GM20431 (cell line): ENCODE measurements at regions not wholly inside any gene's neighbourhood (a gene's known extent, or its start where the extent isn't known, plus 50 kb on each side); places are given as distances from the start of the nearest gene placed in this dataset.
"Not testable (repeated sequence)": the region's sequence is repeated elsewhere in the genome, so short reads cannot be mapped to it uniquely, and the experiment has no call there.

Experiments used
- in situ Hi-C: fragments of 300-500 bp; cut with MseI, MboI; formaldehyde crosslinking; loops from one replicate; pipeline ENCODE4 v1.15.0; 2020; ENCODE audit warnings: low sequenced_read_pairs; ENCODE audit not compliant: unreplicated experiment

- in situ Hi-C loops = no loop called here
These were observed 208.0 kb downstream of the ZNF365 start for GRCh38 chr10:62582101-62582705.

DNA sequence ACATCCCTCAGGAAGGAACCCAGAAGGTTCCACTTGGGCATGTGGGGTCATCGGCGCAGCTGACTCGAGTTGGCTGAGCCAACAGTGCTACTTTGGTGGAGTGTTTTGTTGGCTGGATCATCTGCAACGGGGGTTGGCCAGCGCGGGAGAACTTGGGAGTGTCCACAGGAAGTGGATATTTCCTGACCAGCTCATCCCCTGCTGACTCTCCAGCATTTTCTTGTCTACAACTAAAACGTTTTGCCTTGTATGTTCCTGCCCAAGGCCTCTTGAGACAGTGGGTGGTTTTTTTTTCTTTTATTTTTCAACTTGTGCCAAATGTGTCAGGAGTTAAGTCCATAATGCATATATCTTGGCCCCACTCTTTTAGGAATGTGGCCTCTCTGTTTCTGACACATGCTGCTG, 208.6 kb downstream of the ZNF365 start:
- in situ Hi-C loops = no loop called here

DNA sequence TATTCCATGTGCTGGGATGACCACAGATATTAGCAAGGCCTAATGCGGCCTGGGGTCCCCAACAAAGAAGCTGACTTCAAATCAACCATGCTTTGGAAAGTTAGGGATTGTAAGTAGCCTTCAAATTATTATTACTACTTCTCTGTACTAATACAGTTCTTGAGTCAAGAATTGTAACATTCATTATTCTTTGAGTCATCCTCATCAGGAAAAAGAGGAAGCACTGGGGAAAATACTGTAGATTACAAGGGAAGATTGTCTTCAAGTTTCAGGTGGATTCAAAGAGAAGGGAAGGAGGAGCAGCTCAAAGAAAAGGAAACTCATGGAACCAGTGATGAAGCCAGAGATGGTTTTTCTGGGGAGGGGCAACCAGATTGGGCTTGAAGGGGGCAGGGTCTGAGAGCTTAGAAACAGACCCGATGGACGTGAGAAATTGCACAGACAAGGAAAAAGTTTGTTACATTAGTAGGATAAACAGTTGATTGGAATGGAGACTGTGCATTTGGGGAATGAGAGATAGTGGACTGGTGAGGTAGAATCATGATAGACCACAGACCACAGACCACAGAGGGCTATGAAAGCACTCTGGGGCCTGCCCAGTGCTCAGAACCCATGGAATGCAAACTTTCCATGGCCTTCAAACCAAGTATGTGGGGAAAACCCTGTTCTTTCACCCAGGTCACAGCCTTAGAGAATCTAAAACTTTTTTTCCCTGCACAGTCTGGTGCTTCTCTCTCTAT, 209.9 kb downstream of the ZNF365 start:
- in situ Hi-C loops = no loop called here

DNA sequence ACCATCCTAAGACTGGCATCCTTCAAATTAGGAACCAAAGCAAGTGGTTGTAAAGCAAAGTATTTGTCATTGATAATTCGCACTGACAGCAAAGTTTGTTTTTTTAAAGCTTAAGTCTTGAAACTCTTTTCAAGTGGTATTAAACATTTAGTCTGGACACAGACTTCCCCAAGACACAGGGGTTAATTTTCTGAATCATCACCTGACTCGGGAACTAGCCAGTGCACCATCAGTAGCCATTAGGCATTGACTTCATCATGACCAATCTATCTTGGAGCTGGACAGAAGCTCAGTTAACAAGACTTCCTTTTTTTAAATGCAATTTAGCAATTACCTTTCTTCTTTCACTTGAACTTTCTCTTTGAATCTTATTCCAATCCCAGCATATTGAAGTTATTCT, 210.6 kb downstream of the ZNF365 start:
- in situ Hi-C loops = no loop called here

GRCh38 chr10:62585211-62585775, 211.1 kb downstream of the ZNF365 start:
- in situ Hi-C loops = no loop called here

DNA sequence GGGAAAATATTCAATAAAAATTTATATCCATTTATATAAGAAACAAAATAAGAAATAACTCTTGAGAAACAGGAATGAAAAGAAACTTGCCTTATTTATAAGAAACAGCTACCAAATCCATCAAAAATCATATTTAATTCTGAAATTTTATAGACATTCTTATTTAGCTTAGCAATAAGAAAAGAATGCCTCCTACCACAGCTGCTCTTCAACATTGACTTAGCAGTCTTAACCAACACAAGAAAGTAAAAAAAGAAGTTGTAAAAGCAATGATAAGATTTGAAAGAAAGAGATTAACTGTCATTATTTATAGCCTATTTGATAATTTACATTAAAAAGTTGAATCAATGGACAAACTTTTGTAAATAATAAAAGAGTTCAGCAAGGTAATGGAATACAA, 212.8 kb downstream of the ZNF365 start:
- in situ Hi-C loops = no loop called here

DNA sequence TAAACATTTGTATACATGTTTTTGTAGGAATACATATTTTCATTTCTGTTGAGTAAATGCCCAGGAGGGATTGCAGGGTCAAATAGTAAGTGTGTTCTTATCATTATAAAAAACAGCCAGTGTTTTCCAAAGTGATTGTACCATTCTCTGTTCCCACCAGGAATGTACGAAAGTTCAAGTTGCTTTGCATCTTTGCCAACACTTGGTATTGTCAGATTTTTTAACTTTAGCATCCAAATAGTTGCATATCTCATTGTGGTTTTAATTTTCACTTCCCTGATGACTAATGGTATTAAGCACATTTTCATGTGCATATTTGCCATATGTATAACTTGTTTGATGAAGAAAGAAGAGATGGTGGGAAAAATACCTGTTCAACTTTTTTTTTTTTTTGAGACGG, 213.9 kb downstream of the ZNF365 start:
- in situ Hi-C loops = no loop called here

DNA sequence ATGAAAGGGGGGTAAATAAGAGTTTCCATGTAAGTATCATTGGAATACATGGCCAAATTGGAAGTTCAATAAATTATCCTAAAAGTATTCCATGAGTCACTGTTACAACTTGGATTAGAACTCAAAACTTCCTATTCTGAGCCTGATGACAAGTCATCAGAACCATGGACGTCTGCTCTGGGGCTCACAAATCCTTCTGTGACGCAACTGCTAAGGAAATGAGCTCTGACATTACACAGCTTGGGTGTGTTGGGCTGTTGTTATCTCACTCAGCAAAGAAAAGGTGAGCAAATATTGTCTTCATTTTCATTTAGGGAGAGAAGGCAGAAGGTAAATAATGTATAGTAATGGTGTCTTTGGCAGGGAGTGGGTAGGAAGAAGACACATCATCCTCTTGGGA, 214.8 kb upstream of the ADO start:
- in situ Hi-C loops = no loop called here

GRCh38 chr10:62590306-62590705, 214.2 kb upstream of the ADO start:
- in situ Hi-C loops = no loop called here

DNA sequence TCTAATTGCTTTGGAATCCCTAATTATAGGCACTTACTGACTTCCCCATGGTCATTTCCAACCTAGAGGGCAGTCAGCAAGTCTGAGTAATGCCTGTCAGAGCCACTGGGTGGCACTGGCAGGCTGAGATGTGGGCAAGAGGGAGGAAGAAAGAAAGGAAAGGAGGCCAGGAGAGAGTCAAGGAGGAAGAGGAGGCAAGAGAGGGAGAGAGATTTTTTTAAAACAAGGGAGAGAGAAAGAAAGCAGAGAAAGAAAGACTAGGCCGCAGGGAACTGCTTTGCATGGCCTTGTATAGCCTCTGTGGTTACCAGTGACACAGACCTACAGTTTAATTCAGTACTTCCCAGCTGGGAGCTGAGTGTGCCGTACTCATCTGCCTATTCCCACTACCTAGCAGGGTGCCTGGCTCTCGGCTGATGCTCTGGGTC, 210.4 kb upstream of the ADO start:
- in situ Hi-C loops = no loop called here

DNA sequence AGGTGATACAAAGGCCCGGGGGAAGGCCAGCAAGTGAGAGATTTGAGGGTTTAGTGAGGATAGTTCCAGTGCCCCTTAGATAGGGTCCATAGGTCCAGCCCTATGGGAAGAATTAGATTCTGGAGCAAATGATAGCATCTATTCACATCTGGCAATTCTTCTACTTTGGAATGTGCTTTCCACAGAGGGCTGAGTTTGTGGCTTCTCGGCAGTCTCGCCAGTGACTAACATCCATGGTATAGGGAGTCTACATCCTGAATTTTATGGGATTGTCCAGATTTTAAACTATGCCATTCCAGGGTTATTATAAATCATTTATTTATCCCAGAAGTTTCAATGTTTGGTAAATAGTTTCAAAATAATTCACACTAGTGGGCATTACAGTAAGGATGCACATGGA, 207.3 kb upstream of the ADO start:
- in situ Hi-C loops = no loop called here

GRCh38 chr10:62599161-62599560, 205.4 kb upstream of the ADO start:
- in situ Hi-C loops = no loop called here

- in situ Hi-C loops = not testable (repeated sequence)
These were observed 198.0 kb upstream of the ADO start for GRCh38 chr10:62606551-62606950.

- in situ Hi-C loops = not testable (repeated sequence)
These were observed 196.2 kb upstream of the ADO start for GRCh38 chr10:62608189-62608875.

- in situ Hi-C loops = loop anchor here (10.0 kb wide), 1 partner anchor 214 kb away; no protein-coding TSS in a partner anchor
These were observed 193.8 kb upstream of the ADO start for GRCh38 chr10:62610649-62611229.

- in situ Hi-C loops = loop anchor here (10.0 kb wide), 1 partner anchor 211 kb away; no protein-coding TSS in a partner anchor
These were observed 191.1 kb upstream of the ADO start for GRCh38 chr10:62613424-62613823.

- in situ Hi-C loops = loop anchor here (10.0 kb wide), 1 partner anchor 211 kb away; no protein-coding TSS in a partner anchor
These were observed 190.7 kb upstream of the ADO start for GRCh38 chr10:62613859-62614258.

DNA sequence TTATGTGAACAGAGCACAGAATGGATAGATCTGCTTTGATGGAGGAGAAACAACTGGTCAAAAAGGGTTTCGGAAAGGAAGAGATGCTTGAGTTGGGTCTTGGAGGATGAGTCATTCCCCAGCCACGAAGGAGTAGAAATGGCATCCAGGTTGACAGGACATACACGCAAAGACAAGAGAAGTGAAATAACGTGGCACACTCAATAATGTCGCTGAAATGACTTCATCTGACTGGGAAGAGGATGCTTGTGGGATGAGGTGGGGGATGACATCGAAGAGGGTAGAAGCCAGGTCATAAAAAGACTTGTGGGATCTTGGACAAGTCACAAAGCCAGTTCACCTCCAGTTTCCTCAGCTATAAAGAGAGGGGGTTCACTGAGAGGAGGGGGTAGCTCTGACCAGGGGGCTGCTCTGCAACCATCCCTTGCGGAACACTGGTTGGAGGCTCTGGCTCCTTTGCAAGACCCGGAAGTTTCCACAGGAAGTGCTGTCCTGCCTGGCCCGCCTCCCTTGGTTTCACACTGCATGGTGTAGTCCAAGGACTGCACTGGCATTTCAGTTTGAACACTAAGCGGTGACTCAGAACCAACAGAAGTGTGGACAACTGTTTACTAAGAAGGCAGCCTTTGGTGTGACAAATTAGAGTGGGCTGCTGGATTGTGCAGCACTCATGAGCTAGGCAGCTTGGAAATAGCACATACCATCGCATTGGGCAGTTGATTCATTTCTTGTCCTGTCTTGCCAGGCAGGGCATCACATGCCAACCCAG, 189.9 kb upstream of the ADO start:
- in situ Hi-C loops = loop anchor here (10.0 kb wide), 1 partner anchor 210 kb away; no protein-coding TSS in a partner anchor

DNA sequence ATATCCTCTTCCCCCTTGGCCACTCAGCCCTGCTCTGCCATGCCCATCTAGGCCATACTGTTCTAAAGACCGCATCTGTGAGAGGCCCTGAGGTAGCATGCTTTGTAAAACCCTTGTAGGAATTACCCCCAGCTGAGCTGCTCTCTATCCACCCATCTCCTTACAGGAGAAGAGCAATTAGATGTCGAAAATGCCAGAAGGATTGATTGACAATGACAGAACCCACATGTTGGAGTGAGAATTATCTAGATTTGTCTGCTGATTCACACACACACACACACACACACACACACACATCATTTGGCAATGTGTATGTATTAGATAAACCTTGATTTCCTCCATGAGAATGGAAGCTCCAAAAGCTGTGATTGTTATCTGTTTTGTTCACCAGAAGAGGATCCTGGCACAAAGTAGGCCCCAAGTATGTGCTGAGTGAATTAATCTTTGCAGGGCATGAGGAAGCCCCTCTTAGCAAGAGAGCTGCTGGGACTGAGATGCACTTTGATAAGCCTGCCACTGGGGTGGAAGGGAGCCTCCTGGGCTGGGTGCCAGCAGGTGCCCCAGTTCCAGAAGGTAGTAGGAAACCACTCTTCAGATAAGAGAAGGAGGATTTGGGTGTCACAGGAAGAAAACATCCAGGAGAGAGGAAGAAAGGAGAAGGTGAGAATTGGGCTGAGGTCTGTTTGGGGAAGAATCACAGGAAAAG, 187.5 kb upstream of the ADO start:
- in situ Hi-C loops = loop anchor here (10.0 kb wide), 1 partner anchor 208 kb away; no protein-coding TSS in a partner anchor
